GM12872 (cell line): ENCODE measurements at regions not wholly inside any gene's neighbourhood (a gene's known extent, or its start where the extent isn't known, plus 50 kb on each side); places are given as distances from the start of the nearest gene placed in this dataset.

Source experiments
- TF ChIP-seq, protein P1 (sequence below): IDR thresholded peaks from 3 replicates; pipeline ENCODE4 v1.5.1; 2011; ENCODE audit warnings: low read depth, mild to moderate bottlenecking, low read length, moderate library complexity; ENCODE audit not compliant: insufficient read depth

- TF ChIP-seq, protein P1, sequence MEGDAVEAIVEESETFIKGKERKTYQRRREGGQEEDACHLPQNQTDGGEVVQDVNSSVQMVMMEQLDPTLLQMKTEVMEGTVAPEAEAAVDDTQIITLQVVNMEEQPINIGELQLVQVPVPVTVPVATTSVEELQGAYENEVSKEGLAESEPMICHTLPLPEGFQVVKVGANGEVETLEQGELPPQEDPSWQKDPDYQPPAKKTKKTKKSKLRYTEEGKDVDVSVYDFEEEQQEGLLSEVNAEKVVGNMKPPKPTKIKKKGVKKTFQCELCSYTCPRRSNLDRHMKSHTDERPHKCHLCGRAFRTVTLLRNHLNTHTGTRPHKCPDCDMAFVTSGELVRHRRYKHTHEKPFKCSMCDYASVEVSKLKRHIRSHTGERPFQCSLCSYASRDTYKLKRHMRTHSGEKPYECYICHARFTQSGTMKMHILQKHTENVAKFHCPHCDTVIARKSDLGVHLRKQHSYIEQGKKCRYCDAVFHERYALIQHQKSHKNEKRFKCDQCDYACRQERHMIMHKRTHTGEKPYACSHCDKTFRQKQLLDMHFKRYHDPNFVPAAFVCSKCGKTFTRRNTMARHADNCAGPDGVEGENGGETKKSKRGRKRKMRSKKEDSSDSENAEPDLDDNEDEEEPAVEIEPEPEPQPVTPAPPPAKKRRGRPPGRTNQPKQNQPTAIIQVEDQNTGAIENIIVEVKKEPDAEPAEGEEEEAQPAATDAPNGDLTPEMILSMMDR = no peak
These were observed 577.7 kb downstream of the SLC16A7 start for GRCh38 chr12:60173224-60174170.

- TF ChIP-seq, protein P1 = no peak
These were observed 578.6 kb downstream of the SLC16A7 start for GRCh38 chr12:60174476-60174875.

- TF ChIP-seq, protein P1 = no peak
These were observed 579.1 kb downstream of the SLC16A7 start for GRCh38 chr12:60174941-60175340.

GRCh38 chr12:60176891-60177290, 581.1 kb downstream of the SLC16A7 start:
- TF ChIP-seq, protein P1 = no peak

DNA sequence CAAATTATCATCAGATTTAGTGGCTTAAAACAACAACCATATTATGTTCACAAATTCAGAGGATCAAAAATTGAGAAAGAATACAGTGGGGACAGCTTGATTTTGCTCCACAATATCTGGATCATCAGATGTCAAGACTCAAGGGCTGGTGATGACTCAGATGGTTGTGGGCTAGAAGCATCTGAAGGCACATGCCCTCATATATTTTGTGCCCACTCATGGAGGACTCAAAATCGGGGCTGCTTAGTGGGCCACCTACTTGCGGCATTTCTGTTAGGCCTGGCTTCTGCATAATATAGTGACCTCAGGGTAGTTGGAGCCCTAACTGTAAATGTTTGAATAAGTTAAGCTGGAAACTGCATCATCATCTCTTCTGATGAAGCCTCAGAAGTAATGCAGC, 584.5 kb downstream of the SLC16A7 start:
- TF ChIP-seq, protein P1 = no peak

- TF ChIP-seq, protein P1 = no peak
These were observed 586.5 kb downstream of the SLC16A7 start for GRCh38 chr12:60182354-60182753.

GRCh38 chr12:60184096-60184495, 588.3 kb downstream of the SLC16A7 start:
- TF ChIP-seq, protein P1 = no peak
